HCEC 1CT (cell line): ENCODE measurements at regions not wholly inside any gene's neighbourhood (a gene's known extent, or its start where the extent isn't known, plus 50 kb on each side); places are given as distances from the start of the nearest gene placed in this dataset.

ENCODE experiments used
- DNase-seq: peaks from one replicate; pipeline ENCODE4 v3.0.0-alpha.2; 2017

DNA sequence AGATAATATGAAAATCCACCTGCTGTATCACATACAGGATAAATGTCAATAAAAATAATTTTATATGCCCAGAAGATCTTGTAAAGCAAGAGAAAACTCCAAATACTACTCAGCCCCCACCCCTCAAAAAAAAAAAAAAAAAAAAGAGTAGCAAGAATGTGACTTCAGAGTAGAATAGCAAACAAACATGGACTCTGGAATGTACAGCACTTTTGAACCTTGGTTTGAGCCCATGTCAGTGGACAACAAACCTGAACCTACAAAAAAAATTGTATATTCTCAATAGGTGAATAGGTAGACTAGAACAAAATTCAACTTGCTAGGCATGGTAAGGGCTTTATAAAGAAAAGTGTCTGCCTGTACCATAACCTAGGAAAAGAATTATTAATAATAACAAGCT is 428.0 kb downstream of the SLITRK6 start:
- no peak for DNase-seq

DNA sequence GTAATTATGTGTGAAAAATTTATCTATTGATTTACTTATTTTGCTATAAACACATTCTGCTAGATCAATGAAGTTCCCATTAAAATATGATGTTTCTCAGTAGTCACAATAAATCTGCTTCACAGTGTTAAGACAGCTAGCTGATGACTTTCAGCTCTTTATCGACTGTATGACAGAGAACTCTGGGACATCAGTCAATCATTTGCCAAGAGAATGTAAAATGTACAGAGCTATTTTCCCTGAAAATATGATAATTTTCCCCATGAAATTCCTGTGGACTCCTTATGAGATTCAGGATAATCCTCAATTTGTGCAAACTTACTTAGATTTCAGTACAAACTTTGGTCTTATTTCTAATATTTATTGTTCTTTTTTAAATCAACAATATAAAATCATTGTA is 430.5 kb downstream of the SLITRK6 start:
- DNase-seq = no peak

DNA sequence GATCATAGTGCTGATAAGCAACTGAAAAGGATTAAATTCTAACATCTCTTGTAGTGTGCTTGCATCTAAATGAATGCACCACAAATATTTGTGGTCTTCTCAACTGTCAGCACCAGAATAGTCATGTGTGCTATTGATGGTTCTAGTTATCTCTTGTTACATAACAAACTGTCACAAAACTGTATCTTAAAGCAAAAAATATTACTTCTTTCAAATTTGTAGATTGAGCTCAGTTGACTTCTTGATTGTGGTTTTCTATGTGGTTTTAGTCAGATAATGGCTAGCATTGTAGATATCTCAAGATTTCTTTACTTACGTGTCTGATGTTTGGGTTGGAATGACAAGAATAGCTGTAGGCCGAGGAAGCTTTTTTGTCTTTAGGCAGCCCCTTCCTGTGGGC is 431.3 kb downstream of the SLITRK6 start:
- no peak for DNase-seq

DNA sequence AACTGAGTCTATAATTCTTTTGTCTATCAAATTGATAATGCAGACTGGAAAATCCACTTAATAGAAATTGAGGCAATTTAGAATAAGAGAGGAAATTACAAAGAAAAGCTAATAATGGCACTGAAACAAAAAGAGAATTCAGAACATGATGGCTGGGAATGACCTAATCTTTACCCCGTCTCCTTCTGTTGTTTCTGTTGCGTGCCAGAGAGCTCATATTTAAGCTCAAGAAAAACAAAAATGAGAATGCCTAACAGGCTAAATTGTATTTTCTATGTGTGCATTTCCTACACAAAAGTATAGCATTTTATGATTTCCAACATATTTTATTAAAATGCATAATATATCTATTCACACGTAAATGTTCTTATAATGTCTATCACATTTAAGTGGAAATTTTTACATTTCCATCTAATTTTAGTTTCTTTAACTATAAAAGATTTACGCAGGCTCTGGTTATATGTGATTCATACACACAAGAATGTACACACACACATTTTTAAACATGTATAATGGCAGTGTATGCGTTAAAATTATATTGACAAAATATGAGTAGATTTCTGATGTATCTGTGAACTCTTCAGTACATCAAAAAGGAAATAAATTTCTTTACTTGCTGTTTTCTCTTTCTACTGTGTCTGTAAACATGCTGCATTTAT is 432.3 kb downstream of the SLITRK6 start:
- peak; percentile 11 for DNase-seq

DNA sequence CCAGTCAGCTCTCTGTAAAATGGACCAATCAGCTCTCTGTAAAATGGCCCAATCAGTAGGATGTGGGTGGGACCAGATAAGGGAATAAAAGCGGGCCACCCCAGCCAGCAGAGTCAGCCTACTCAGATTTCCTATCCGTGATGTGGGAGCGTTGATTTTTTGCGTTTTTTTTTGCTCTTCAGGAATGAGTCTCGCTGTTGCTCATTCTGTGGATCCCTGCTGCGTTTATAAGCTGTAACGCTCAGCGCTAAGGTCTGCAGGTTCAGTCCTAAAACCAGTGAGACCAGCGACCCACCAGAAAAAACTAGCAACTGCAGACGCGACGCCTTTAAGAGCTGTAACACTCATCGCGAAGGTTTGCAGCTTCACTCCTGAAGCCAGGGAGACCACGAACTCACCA is 435.7 kb downstream of the SLITRK6 start:
- no peak for DNase-seq

DNA sequence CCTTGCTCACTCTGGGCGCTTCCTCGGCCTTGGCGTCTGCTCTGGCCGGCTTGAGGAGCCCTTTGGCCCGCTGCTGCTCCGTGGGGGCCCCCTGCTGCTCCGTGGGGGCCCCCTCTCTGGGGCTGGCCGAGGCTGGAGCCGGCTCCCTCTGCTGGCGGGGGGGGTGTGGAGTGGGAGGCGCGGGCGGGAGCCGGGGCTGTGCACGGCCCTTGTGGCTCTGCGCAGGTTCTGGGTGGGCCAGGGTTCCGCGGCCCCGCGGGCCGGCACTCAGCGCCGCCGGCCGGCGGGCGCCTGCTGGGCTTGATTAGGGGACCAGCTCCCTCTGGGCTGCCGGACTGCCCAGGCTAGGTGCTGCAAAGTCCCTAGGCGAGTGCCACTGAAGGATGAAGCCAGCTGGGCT is 436.2 kb downstream of the SLITRK6 start:
- no peak for DNase-seq

DNA sequence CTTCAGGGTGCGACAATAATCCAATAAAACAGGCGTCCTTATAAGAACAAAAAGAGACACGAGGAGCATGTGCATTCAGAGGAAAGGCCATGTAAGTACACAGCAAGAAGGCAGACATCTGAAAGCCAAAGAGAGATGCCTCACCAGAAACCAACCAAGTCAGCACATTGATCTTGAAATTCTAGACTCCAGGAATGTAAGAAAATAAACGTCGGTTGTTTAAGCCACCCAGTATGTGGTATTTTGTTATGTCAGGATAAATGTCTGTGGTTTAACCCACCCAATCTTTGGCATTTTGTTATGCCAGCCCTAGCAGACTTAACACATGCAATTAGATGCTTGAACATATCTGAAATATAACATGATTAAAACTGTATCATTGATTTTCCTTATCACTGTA is 452.0 kb downstream of the SLITRK6 start:
- DNase-seq = no peak

DNA sequence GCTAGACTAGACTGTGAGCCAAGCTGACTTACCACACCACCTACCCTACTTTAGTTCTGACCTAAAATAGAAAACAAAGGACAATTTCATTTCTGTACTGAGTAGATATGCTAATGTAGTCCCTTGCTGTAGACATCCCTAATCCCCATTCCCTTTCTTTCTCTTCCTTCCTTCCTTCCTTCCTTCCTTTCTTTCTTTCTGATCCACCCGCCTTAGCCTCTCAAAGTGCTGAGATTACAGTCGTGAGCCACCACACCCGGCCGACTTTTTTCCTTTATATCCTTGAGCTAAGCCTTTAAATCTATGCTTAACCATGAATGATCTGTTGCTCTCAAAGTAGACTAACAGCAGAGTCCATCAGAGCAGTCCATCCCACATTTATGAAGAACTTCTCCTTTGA is 465.0 kb downstream of the SLITRK6 start:
- DNase-seq = no peak

DNA sequence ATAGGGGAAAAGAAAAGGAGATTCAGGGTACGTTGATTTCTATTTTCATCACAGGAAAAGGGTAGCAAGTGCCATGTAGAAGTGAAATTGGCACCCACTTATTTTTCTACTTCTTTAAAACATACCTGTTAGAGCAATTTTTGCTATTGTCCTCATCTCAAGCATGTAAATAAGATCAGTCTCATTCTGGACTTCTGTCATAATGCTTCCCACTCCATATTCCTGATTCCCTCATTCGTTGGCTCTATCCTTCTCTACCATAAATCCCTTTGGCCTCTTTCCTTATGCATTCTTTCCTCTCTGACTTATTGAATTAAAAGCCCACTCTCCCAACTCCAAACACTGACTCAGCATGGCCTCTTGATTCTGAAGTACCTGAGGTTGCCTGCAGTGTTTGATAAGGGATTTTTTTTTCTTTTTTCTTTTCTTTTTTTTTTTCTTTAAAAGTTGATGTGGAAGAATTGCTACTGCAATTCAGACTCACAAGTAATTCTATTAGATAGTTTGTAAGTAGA is 465.7 kb downstream of the SLITRK6 start:
- no peak for DNase-seq

DNA sequence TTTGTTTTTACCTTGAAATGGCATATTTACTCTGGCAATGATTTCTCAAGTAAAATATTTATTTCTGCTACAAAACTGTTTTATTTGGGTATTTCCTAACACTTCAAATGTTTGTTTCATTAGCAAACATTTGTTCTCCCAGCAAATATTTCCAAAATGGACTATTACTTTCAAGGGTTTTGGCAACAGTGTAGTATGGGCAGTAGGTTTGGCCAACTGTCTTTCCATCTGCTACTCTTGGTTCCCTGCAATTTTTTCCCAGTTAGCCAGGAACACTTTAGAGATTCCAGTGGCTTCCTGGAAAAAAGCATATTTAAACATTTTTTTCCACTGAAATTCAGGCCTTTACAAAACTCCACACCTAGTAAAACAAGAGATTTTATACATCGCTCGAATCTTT is 466.6 kb downstream of the SLITRK6 start:
- DNase-seq = no peak

DNA sequence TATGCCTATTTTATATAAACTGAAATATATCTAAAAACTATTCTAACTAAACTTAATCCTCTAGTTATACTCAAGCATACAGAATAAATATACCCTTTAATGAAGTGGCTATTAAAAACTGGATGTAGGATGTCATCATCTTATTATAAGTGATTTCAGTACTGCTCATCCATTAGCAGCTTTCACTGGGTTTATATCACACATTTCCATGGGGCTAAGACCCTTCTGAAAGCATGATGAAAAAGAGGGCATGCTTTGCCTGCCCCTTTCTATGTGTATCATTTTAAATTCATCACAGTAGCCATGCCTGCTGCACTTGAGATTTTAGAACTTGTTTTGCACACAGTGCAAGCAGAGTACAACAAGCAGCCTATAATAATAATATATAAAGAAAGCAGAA is 477.5 kb downstream of the SLITRK6 start:
- DNase-seq = no peak

DNA sequence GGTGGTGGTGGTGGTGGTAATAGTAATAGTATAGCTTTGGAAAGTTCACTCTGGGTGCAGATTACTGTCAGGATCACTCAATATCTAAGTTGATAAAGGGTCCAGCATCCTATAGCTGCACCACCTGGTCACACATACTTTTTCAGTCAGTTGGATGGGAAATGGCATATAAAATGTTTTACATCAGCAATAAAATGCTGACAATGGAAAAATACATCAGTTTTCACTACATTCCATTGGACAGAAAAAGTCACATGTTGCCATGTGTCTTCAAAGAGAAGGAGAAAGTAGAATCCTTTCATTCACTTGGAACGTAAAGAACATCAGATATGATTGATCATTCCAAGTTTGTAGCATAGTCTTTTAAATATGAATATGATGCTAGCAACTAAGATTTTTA is 481.4 kb downstream of the SLITRK6 start:
- DNase-seq = no peak

DNA sequence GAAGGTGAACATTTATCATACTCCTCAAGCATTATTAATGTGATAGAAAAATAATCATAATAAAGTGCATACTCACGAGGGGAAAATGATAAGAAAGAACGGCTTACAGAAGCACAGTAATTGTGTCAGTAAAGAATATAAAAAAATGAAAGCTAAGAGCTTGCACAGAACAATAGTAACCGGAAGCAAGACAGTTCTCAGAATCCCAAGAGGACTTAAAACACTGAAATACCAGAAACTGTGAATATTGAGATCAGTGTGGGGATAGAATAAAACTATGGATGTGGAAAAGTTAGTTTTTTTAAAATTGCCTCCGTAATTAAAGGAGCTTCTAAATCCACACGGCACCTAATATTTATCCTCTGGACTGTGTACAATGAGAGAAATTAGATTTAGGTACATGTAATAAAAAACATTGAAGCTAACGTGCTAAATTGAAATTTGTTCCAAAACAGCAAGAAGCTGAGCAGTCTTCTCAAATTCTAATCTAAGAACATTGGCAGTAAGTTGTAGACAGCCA is 482.7 kb downstream of the SLITRK6 start:
- no peak for DNase-seq

DNA sequence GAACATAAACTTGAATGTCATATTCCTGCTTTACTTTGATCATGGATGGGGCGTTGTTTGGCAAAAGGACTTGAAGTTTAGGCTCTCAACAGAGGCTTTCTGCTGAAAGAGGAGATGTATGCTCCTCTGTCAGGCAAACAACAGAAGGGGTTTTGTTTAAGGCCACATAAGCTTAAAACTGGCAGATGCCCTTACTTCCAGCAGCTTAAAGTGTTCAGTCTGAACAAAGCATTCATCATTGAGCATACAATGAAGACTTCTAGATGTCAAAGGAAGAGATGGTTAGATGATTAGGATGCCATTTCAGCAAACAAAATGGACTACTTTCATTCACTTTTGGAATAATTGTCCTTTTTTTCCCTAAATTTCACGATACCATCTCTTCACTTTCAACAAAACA is 484.5 kb downstream of the SLITRK6 start:
- DNase-seq = no peak

DNA sequence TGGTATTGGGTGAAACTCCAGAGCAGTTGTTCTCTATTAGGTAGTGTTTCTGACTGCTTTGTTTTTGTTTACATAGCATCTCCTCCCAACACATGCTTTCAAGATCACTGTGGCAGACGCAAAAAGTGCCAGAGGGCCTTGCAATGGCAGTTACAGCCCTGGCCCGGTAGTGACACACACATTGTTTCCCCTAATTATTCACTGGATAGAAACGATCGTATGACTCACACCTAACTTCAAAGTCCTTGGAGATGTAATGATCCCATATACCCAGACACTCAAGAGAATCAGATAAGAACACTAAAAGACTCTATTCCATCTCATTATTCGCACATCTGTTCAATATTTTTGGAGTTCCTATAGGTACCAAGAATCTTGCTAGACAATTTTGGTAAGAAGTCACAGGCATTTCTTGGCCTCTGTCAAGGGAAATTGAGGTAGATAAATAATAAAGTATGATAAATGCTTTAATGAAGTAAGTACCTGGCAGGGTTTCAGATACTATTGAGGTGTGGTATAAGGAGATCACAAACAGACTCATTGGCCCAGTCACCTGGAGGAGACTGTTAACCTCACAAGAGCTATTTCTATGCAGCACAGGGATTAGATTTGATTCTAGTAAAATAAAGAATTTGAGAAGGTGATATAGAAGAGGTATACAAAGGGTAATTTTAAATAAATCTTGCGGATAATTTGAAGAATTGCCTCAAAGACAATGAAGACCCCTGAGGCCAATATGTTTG is 485.3 kb downstream of the SLITRK6 start:
- no peak for DNase-seq

DNA sequence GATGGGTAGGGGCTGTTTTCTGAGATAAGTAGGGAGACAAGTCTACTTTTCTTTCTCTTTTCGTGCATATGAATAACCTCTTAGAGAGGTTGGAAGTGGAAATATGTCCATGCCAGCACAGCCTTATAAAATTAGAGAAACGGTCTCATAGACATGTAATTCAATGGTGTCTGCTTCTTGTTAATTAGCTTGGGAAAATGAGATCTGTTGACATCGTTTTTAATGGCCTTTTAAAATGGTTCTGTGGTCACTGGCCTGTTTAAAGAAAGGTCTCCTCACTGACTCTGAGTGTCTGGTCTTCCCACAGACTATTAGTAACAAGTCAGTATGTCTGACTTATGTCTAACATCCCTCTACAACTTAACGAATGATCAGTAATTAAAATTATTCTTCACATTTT is 487.1 kb downstream of the SLITRK6 start:
- DNase-seq = no peak

DNA sequence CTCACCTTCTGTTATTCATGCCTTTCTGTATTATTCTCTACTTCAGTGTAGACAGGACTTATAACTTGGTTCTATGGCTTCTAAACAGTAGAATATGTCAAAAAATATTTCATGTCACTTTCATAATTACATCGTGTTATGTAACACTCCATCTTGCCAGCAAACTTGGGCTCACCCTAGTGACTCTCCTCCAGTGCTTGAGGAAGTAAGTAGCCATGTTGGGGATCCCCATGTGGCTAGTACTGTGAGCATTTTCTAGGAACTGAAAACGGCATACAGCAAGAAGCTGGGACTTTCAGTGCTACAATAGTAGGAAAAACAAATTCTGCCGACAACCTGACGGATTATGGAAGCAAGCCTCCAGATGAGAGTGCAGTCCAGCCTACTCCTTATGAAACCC is 495.6 kb downstream of the SLITRK6 start:
- no peak for DNase-seq

DNA sequence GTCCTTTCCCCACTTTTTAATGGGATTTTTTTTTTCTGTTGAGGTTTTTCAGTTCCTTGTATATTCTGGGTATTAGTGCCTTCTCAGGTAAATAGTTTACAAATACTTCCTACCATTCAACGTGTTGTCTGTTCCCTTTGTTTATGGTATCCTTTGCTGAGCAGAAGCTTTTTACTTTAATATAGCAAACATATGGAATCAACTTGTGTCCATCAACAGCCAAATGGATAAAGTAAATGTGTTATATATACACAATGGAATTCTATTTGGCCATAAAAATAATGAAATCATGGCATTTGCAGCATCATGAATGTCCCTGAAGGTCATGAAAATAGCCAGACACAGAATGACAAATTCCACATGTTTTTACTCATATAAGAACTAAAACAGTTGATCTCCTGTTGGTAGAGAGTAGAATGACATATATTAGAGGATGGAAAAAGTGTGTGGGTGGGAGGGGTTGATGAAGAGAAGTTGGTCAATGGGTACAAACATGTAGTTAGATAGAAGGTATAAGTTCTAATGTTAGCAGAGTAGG is 500.8 kb downstream of the SLITRK6 start:
- no peak for DNase-seq

DNA sequence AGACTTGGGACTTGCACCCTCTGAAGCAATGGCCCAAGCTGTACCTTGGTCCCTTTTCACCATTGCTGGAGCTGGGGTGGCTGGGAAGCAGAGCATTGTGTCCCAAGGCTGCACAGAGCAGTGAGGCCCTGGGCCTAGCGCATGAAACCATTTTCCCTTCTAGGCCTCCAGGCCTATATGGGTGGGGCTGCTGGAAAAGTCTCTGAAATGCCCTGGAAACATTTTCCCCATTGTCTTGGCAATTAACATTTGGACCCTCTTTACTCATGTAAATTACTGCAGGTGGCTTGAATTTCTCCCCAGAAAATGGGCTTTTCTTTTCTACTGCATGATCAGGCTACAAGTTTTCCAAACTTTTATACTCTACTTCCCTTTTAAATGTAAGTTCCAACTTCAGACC is 510.5 kb downstream of the SLITRK6 start:
- no peak for DNase-seq

DNA sequence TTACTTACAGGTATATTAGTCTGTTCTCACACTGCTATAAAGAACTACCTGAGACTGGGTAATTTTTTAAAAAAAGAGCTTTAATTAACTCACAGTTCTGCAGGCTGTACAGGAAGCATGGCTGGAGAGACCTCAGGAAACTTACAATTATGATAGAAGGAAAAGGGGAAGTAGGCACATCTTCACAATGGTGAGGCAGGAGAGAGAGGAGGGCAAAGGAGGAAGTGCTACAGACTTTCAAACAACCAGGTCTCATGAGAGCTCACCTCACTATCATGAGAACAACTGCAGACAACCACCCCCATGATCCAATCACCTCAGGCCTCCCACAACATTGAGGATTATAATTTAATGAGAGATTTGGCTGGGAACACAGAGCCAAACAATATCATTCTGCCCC is 511.7 kb downstream of the SLITRK6 start:
- DNase-seq = no peak

DNA sequence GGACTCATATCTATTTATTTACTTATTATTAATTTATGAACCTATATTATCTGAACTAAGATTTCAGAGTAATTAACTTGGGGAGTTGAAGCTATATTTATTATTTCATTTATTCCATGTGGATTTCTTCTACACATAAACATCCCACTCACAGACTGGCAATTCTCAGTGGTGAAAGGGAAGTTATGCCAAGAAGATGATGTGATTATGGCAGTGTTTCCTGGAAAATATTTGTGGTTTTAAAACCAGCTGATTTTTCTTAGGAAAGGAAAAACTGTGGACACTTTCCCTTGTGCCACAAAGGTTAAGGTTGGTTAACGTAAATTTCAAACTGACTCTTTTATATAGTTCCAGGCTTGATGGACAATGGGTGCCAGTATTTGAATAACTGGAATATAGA is 513.1 kb downstream of the SLITRK6 start:
- no peak for DNase-seq

DNA sequence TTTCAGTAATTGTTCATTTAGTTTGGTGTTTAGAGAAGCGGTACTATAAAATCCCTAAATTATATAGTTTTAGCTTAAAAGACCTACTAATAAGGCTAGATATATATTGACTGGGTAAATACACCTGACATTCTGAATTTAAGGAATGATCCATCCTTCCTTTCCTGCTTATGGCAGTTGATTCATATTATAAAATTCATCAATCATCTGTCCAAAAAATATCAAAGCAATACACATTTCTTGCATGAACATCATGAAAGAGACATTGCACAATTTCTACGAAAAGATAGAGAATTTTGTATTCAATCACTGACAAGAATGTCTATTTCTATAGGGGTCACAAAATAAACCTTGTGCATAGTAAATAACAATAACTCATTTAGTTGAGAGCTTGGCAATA is 514.9 kb downstream of the SLITRK6 start:
- DNase-seq = no peak

DNA sequence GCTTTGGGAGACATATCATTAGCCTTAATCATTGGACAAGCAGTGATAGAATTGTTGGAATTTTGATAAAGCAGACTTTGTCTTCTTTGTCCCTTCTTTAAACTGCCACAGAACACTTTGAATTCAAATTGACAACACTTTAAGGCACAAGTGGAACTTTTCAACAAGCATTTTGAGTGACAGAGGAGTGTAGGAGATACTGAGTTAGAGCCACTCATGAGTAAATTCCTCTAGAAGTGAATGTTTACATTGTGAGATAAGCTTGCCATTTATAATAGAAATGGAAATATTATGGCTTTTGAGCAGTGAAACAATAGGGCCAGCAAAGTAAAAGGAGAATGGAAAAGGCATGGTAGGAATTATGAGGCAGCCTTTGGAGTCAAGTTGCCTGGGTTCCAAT is 515.8 kb downstream of the SLITRK6 start:
- no peak for DNase-seq

DNA sequence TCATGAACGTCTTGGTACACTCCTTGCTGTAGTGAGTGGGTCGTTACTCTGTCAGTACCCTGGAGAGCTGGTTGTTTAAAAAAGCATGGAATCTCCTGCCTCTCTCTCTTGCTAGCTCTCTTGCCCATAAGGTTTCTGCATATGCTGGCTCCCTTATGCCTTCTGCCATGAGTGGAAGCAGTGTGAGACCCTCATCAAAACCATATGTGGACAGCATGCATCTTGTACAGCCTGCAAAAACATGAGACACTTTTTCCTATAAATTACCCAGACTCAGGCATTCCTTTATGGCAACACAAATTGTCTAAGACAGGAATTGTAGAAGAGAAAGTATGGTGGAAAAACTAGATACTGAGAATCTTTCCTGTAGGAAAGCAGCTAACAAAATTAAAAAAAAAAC is 516.3 kb downstream of the SLITRK6 start:
- no peak for DNase-seq
